B cell (primary cell): ENCODE measurements at regions not wholly inside any gene's neighbourhood (a gene's known extent, or its start where the extent isn't known, plus 50 kb on each side); places are given as distances from the start of the nearest gene placed in this dataset.

ENCODE experiments used
- ATAC-seq: fragments of 200-7000 bp; cut with Tn5 transposase; one replicate; pipeline ENCODE4 v1.10.0; 2021; ENCODE audit warnings: low read depth, mild to moderate bottlenecking, moderate number of reproducible peaks, moderate library complexity
- CTCF ChIA-PET: fragments of 350-600 bp; sonication (Branson Sonifier 250); formaldehyde crosslinking; loops from one replicate; lab custom pipeline; 2021; ENCODE audit warnings: antibody characterized with exemption, inconsistent platforms; lab: Charles Lee
- POLR2A ChIA-PET: fragments of 350-600 bp; sonication (Branson Sonifier 250); formaldehyde crosslinking; loops from one replicate; lab custom pipeline; 2021; ENCODE audit warnings: antibody characterized with exemption; lab: Charles Lee
- DNase-seq: peaks from one replicate; pipeline ENCODE4 v3.0.0; 2013
- H2AFZ ChIP-seq: 2 replicates; pipeline ENCODE4 v1.6.1; 2012; ENCODE audit warnings: mild to moderate bottlenecking, low read depth, low read length; ENCODE audit not compliant: insufficient read depth, poor library complexity, severe bottlenecking
- H3K27ac ChIP-seq, 2 donors: 1 replicate in 1 of 2; 2 replicates in 1 of 2; pipeline ENCODE4 v1.5.1; 2012 to 2013; ENCODE audit warnings: low read length in 2 of 2, mild to moderate bottlenecking in 2 of 2, moderate library complexity in 1 of 2
- H3K27me3 ChIP-seq, 4 experiments: fragments of 200-600 bp in 1 of 4; sonication (generic) in 1 of 4; replicated peaks in 1 of 4; 1 replicate in 2 of 4; 2 replicates in 2 of 4; pipeline versions ENCODE4 v1.6.1 to v1.7.0; 2013 to 2016; ENCODE audit warnings: low read length in 3 of 4, mild to moderate bottlenecking in 2 of 4, mixed read lengths in 1 of 4, moderate library complexity in 1 of 4; ENCODE audit not compliant: insufficient read depth in 4 of 4, control insufficient read depth in 3 of 4; ENCODE audit errors: control extremely low read depth in 1 of 4
- H3K36me3 ChIP-seq, 2 experiments: replicated peaks in 1 of 2; 1 replicate in 1 of 2; 2 replicates in 1 of 2; pipeline versions ENCODE4 v1.6.1 to v1.7.1; 2013; ENCODE audit warnings: low read length in 1 of 2; ENCODE audit not compliant: insufficient read depth in 2 of 2, control insufficient read depth in 1 of 2; ENCODE audit errors: control extremely low read depth in 1 of 2, extremely low read depth in 1 of 2
- H3K4me1 ChIP-seq, 2 donors: fragments of 200-600 bp in 1 of 2; sonication (generic) in 1 of 2; 1 replicate in 1 of 2; 2 replicates in 1 of 2; pipeline versions ENCODE4 v1.5.1 to v1.6.1; 2013 to 2017; ENCODE audit warnings: low read length in 2 of 2; ENCODE audit not compliant: control insufficient read depth in 2 of 2, insufficient read depth in 2 of 2
- H3K4me2 ChIP-seq: replicated peaks from 2 replicates; pipeline ENCODE3; 2012; ENCODE audit warnings: mild to moderate bottlenecking, low read depth, low read length; ENCODE audit not compliant: poor library complexity, severe bottlenecking
- H3K4me3 ChIP-seq, 5 experiments: fragments of 200-600 bp in 1 of 5; sonication (generic) in 1 of 5; 1 replicate in 3 of 5; 2 replicates in 2 of 5; pipeline versions ENCODE4 v1.5.1 to v1.7.0; 2011 to 2016; ENCODE audit warnings: low read length in 4 of 5, mild to moderate bottlenecking in 4 of 5, low read depth in 2 of 5, control low read depth in 1 of 5, moderate library complexity in 1 of 5; ENCODE audit not compliant: insufficient read depth in 1 of 5; ENCODE audit errors: control extremely low read depth in 1 of 5, extremely low read depth in 1 of 5
- H3K79me2 ChIP-seq: fragments of 200-600 bp; sonication (generic); one replicate; pipeline ENCODE4 v1.6.0; 2016; ENCODE audit warnings: low read length; ENCODE audit not compliant: control insufficient read depth, insufficient read depth
- H3K9ac ChIP-seq: fragments of 200-600 bp; sonication (generic); 2 replicates; pipeline ENCODE4 v1.6.1; 2017; ENCODE audit warnings: mild to moderate bottlenecking, low read length, moderate library complexity
- H3K9me3 ChIP-seq, 3 donors: one replicate each; pipeline versions ENCODE4 v1.6.1 to v1.7.1; 2013; ENCODE audit warnings: low read length in 2 of 3; ENCODE audit not compliant: control insufficient read depth in 2 of 3, insufficient read depth in 1 of 3; ENCODE audit errors: control extremely low read depth in 1 of 3
- H4K20me1 ChIP-seq: 2 replicates; pipeline ENCODE4 v1.6.0; 2012; ENCODE audit warnings: mild to moderate bottlenecking, low read length; ENCODE audit not compliant: insufficient read depth, control insufficient read depth, poor library complexity, severe bottlenecking
- H3K27ac Mint-ChIP-seq: one replicate; pipeline ENCODE4 v1.8.0; 2021; ENCODE audit warnings: mixed read lengths
- H3K27me3 Mint-ChIP-seq: one replicate; pipeline ENCODE4 v1.8.0; 2021; ENCODE audit warnings: mixed read lengths
- H3K4me1 Mint-ChIP-seq: one replicate; pipeline ENCODE4 v1.8.0; 2021; ENCODE audit warnings: mixed read lengths
- H3K4me3 Mint-ChIP-seq: one replicate; pipeline ENCODE4 v1.8.0; 2021; ENCODE audit warnings: mixed read lengths
- H3K9me3 Mint-ChIP-seq: one replicate; pipeline ENCODE4 v1.8.0; 2022; ENCODE audit warnings: mixed read lengths; ENCODE audit not compliant: insufficient read depth
- EZH2 ChIP-seq: IDR thresholded peaks from 2 replicates; pipeline ENCODE4 v1.6.1; 2012; ENCODE audit warnings: borderline replicate concordance, low read depth, mild to moderate bottlenecking, moderate library complexity, low read length; ENCODE audit not compliant: insufficient read depth, poor library complexity, severe bottlenecking
- WGBS: methylation state at CpG from one replicate; pipeline ENCODE4 v1.1.5; 2013; ENCODE audit warnings: missing lambda C conversion rate; ENCODE audit not compliant: insufficient coverage; 5-methylcytosine and 5-hydroxymethylcytosine counted together
- intact Hi-C: fragments of 100-400 bp; cut with micrococcal nuclease; formaldehyde crosslinking; loops from one replicate; pipeline ENCODE4 v1.10.0; 2022
- TF ChIP-seq, protein P1 (sequence below): fragments of 200-600 bp; IDR thresholded peaks from one replicate; pipeline ENCODE4 v1.8.0; 2022; ENCODE audit warnings: antibody characterized with exemption, mild to moderate bottlenecking

DNA sequence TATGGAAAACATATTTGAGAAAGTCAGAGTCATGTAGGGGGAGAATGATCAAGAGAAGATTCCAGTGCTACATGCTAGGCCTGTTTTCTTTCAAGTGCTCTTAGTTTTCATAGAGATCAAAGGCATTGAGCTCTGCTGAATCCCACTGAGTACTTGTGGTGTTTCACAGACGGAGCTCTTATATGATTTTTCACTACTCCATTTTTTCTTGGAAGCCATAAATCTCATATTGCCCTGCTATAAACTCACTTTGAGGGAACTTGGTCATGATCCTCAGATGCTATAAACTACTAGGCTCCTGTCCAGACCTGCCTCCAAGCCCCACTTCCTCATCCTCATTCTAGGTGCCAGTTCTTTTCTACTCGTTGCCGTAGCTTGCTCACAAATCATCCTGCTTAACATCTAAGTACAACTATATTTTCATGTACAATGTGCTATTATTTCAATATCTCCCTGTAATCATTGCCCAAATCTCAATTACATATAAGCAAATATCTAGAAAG lies 180.8 kb upstream of the CCDC179 start:
- TF ChIP-seq, protein P1, sequence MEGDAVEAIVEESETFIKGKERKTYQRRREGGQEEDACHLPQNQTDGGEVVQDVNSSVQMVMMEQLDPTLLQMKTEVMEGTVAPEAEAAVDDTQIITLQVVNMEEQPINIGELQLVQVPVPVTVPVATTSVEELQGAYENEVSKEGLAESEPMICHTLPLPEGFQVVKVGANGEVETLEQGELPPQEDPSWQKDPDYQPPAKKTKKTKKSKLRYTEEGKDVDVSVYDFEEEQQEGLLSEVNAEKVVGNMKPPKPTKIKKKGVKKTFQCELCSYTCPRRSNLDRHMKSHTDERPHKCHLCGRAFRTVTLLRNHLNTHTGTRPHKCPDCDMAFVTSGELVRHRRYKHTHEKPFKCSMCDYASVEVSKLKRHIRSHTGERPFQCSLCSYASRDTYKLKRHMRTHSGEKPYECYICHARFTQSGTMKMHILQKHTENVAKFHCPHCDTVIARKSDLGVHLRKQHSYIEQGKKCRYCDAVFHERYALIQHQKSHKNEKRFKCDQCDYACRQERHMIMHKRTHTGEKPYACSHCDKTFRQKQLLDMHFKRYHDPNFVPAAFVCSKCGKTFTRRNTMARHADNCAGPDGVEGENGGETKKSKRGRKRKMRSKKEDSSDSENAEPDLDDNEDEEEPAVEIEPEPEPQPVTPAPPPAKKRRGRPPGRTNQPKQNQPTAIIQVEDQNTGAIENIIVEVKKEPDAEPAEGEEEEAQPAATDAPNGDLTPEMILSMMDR, result no peak
- no peak for TF ChIP-seq EZH2
- Mint-ChIP-seq H3K4me1 (no peaks in the 10 kb centered on the region), H3K9me3 (no peaks in the 10 kb centered on the region), H3K4me3 (no peak overlapping the region), H3K27me3 (no peaks in the 10 kb centered on the region), H3K27ac (no peak overlapping the region)
- Histone ChIP-seq H4K20me1 (no peaks in the 10 kb centered on the region), H3K36me3 (no peaks in the 10 kb centered on the region), H3K4me3 (no peak overlapping the region), H3K4me1 (no peaks in the 10 kb centered on the region), H3K27me3 (no peaks in the 10 kb centered on the region), H3K4me2 (no peak overlapping the region), H2AFZ (no peak overlapping the region), H3K79me2 (no peaks in the 10 kb centered on the region), H3K9ac (no peak overlapping the region), H3K9me3 (peaks cover 0 to 3% (median 0%) of the 10 kb centered on the region in 3 donors), H3K27ac (no peak overlapping the region)
- WGBS, result 86% methylated on average over 1 of the region's 3 CpGs
- ChIA-PET CTCF (no interaction called here), POLR2A (no interaction called here)
- intact Hi-C loops, result no loop called here
- no peak for DNase-seq
- ATAC-seq, result no peak

DNA sequence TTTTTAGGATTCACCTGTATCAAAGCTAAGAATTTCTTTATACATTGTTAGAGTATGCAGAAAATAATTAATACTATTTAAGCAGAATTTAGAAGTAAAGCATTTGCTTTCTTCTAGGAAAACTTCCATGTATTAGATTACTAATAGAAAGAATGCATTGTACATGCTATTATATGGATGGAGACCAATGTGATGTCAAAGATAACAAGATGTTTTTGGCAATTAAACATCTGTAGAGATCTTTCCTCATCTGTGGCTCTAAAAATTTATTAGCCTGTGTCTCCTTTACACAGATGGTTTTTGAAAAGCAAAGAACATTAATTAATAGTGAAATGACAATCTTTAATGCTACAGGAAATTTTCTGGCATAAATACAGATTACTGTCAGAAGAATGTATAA lies 198.4 kb upstream of the CCDC179 start:
- H3K4me2 ChIP-seq, result no peak overlapping the region
- TF ChIP-seq EZH2, result no peak
- TF ChIP-seq, protein P1, result no peak
- no peak overlapping the region for H3K4me3 ChIP-seq
- Mint-ChIP-seq H3K27me3 (no peaks in the 10 kb centered on the region), H3K4me3 (no peak overlapping the region), H3K4me1 (no peaks in the 10 kb centered on the region), H3K9me3 (no peaks in the 10 kb centered on the region), H3K27ac (no peak overlapping the region)
- H3K27ac ChIP-seq, result no peak overlapping the region
- POLR2A ChIA-PET, result no interaction called here
- CTCF ChIA-PET, result no interaction called here
- no peak for ATAC-seq
- no peaks in the 10 kb centered on the region for H3K4me1 ChIP-seq
- no peak overlapping the region for H3K9ac ChIP-seq
- intact Hi-C loops, result no loop called here
- H3K79me2 ChIP-seq, result no peaks in the 10 kb centered on the region
- no peak for DNase-seq
- H3K27me3 ChIP-seq, result no peaks in the 10 kb centered on the region
- no peaks in the 10 kb centered on the region for H3K36me3 ChIP-seq
- H4K20me1 ChIP-seq, result no peaks in the 10 kb centered on the region
- no peaks in the 10 kb centered on the region for H3K9me3 ChIP-seq
- H2AFZ ChIP-seq, result no peak overlapping the region
